Transverse colon (tissue), 4 donors: ENCODE measurements at regions not wholly inside any gene's neighbourhood (a gene's known extent, or its start where the extent isn't known, plus 50 kb on each side); places are given as distances from the start of the nearest gene placed in this dataset.

Experiments
- DNase-seq: peaks from one replicate; pipeline ENCODE4 v3.0.0-alpha.2; 2019
- H3K27ac ChIP-seq, 4 donors: fragments of 200-600 bp; sonication (generic); 2 replicates each; pipeline ENCODE4 v1.5.1; 2016 to 2018; ENCODE audit warnings: inconsistent platforms in 4 of 4
- H3K27me3 ChIP-seq: fragments of 200-600 bp; sonication (generic); 2 replicates; pipeline ENCODE4 v1.5.1; 2017; ENCODE audit warnings: inconsistent platforms
- H3K36me3 ChIP-seq, 4 donors: fragments of 200-600 bp; sonication (generic); 2 replicates each; pipeline ENCODE4 v1.5.1; 2017 to 2019; ENCODE audit warnings: inconsistent platforms in 4 of 4
- H3K4me1 ChIP-seq, 4 donors: fragments of 200-600 bp; sonication (generic); 2 replicates each; pipeline ENCODE4 v1.5.1; 2017 to 2020; ENCODE audit warnings: inconsistent platforms in 4 of 4
- H3K4me3 ChIP-seq, 4 donors: fragments of 200-600 bp; sonication (generic); 1 replicate in 1 of 4; 2 replicates in 3 of 4; pipeline versions ENCODE4 v1.5.1 to v1.6.1; 2017 to 2019; ENCODE audit warnings: inconsistent platforms in 4 of 4
- H3K9me3 ChIP-seq, 2 donors: fragments of 200-600 bp; sonication (generic); 2 replicates each; pipeline ENCODE4 v1.5.1; 2017 to 2019; ENCODE audit warnings: inconsistent platforms in 2 of 2
- EP300 ChIP-seq: sonication (generic); formaldehyde crosslinking; IDR thresholded peaks from one replicate; pipeline ENCODE4 v1.6.1; 2017; ENCODE audit warnings: antibody characterized with exemption, low read depth
- POLR2A ChIP-seq: fragments of 450-650 bp; IDR thresholded peaks from one replicate; pipeline ENCODE4 v1.6.1; 2016; ENCODE audit warnings: antibody characterized with exemption, mild to moderate bottlenecking, moderate library complexity
- POLR2AphosphoS5 ChIP-seq, 3 donors: sonication (generic); formaldehyde crosslinking; IDR thresholded peaks; one replicate each; pipeline ENCODE4 v1.6.1; 2016; ENCODE audit warnings: antibody characterized with exemption in 3 of 3
- WGBS, 2 donors: methylation state at CpG; one replicate each; pipeline ENCODE4 v1.1.5; 2018; ENCODE audit warnings: low coverage in 1 of 2; 5-methylcytosine and 5-hydroxymethylcytosine counted together
- in situ Hi-C, 4 donors: fragments of 200-750 bp; cut with MboI; loops; one replicate each; pipeline versions ENCODE4 v1.15.0 to v1.15.1; 2017; ENCODE audit warnings: low sequenced_read_pairs in 3 of 4, low pct_ligation_motif_present in 1 of 4, low pct_unique_long_range_greater_than_20kb in 1 of 4
- intact Hi-C: fragments of 100-400 bp; cut with DNase I; formaldehyde crosslinking; loops from one replicate; pipeline ENCODE4 v1.15.1; 2023; ENCODE audit warnings: low total_unique reads
- TF ChIP-seq, protein P1 (sequence below), 5 experiments: fragments of 200-600 bp in 3 of 5; fragments of 450-650 bp in 2 of 5; sonication (generic) in 3 of 5; IDR thresholded peaks; 1 replicate in 2 of 5; 2 replicates in 3 of 5; pipeline ENCODE4 v1.5.1; 2016 to 2017; ENCODE audit warnings: antibody characterized with exemption in 5 of 5, inconsistent platforms in 3 of 5, mild to moderate bottlenecking in 2 of 5, moderate library complexity in 1 of 5

- H3K9me3 ChIP-seq, result no peaks in the 10 kb centered on the region
- H3K27me3 ChIP-seq, result no peaks in the 10 kb centered on the region
- no peak for DNase-seq
- H3K36me3 ChIP-seq, result no peaks in the 10 kb centered on the region
- H3K27ac ChIP-seq, result no peak overlapping the region
- H3K4me1 ChIP-seq, result no peaks in the 10 kb centered on the region
- no peak overlapping the region for H3K4me3 ChIP-seq
- TF ChIP-seq POLR2A, result no peak
- no peak for TF ChIP-seq POLR2AphosphoS5 (IDR thresholded peaks at IDR 0.05)
- TF ChIP-seq EP300, result no peak
- TF ChIP-seq, protein P1, sequence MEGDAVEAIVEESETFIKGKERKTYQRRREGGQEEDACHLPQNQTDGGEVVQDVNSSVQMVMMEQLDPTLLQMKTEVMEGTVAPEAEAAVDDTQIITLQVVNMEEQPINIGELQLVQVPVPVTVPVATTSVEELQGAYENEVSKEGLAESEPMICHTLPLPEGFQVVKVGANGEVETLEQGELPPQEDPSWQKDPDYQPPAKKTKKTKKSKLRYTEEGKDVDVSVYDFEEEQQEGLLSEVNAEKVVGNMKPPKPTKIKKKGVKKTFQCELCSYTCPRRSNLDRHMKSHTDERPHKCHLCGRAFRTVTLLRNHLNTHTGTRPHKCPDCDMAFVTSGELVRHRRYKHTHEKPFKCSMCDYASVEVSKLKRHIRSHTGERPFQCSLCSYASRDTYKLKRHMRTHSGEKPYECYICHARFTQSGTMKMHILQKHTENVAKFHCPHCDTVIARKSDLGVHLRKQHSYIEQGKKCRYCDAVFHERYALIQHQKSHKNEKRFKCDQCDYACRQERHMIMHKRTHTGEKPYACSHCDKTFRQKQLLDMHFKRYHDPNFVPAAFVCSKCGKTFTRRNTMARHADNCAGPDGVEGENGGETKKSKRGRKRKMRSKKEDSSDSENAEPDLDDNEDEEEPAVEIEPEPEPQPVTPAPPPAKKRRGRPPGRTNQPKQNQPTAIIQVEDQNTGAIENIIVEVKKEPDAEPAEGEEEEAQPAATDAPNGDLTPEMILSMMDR (IDR thresholded peaks at IDR 0.05), result no peak
- intact Hi-C loops (no loop called here), in situ Hi-C loops (no loop called here)
Observed at GRCh38 chr13:81051873-81052272, 710.9 kb upstream of the SPRY2 start.

GRCh38 chr13:81048026-81048461 lies 707.1 kb upstream of the SPRY2 start:
- intact Hi-C loops, result no loop called here
- in situ Hi-C loops, result no loop called here
- no peaks in the 10 kb centered on the region for H3K4me1 ChIP-seq
- TF ChIP-seq EP300 (no peak), POLR2AphosphoS5 (IDR thresholded peaks at IDR 0.05) (no peak), POLR2A (no peak)
- TF ChIP-seq, protein P1 (IDR thresholded peaks at IDR 0.05), result no peak
- no peak overlapping the region for H3K4me3 ChIP-seq
- no peaks in the 10 kb centered on the region for H3K27me3 ChIP-seq
- H3K9me3 ChIP-seq, result no peaks in the 10 kb centered on the region
- H3K36me3 ChIP-seq, result no peaks in the 10 kb centered on the region
- 55 to 67% methylated on average over 2 to 7 of the region's 7 CpGs for WGBS, 2 donors
- no peak overlapping the region for H3K27ac ChIP-seq
- no peak for DNase-seq

DNA sequence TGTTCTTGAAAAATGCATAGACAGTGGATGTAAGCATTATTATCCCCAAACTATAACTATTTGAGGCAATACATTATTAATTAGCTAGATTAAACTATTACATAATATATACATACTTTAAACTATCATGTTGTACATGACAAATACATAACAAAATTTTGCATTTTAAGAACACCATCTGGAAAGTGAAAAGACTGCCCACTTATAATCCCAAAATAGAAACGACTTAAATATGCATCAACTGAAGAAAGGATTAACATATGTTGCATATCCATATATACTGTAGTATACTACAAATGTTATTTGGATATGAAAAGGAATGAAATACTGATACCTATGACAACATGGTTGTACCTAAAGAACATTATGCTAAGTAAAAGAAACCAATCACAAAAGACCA lies 700.8 kb upstream of the SPRY2 start:
- intact Hi-C loops, result no loop called here
- TF ChIP-seq, protein P1 (IDR thresholded peaks at IDR 0.05), result no peak
- no peak for TF ChIP-seq EP300
- no peak for TF ChIP-seq POLR2A
- TF ChIP-seq POLR2AphosphoS5 (IDR thresholded peaks at IDR 0.05), result no peak
- DNase-seq, result no peak
- no peaks in the 10 kb centered on the region for H3K36me3 ChIP-seq
- WGBS, 2 donors, result 29 to 58% methylated on average over 1 of the region's 1 CpG
- H3K4me3 ChIP-seq, result no peak overlapping the region
- H3K27me3 ChIP-seq, result no peaks in the 10 kb centered on the region
- in situ Hi-C loops, result no loop called here
- H3K9me3 ChIP-seq, result peaks cover 0 to 3% of the 10 kb centered on the region in 2 donors
- no peak overlapping the region for H3K27ac ChIP-seq
- no peaks in the 10 kb centered on the region for H3K4me1 ChIP-seq

DNA sequence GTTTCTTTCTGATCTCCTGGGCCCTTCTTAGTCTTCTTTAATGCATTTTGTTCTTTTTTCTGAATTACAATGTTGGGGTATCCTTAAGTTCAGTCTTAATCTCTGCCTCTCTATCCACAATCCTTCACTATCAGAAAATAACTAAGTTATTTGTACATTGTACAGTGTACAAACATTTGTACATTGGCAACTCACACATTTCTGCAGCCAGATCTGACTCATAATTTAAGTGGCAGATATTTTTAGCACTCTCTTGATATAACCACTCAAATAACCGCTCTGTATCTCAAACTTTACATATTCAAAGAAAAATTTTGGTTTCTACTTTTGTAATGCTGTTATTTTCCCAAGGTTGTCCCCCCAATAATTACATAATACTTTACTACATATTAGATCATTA lies 691.1 kb upstream of the SPRY2 start:
- H3K27ac ChIP-seq, result no peak overlapping the region
- intact Hi-C loops, result no loop called here
- no peaks in the 10 kb centered on the region for H3K4me1 ChIP-seq
- no peaks in the 10 kb centered on the region for H3K36me3 ChIP-seq
- TF ChIP-seq EP300, result no peak
- TF ChIP-seq POLR2AphosphoS5 (IDR thresholded peaks at IDR 0.05), result no peak
- TF ChIP-seq, protein P1 (IDR thresholded peaks at IDR 0.05), result no peak
- no peak for TF ChIP-seq POLR2A
- no peaks in the 10 kb centered on the region for H3K9me3 ChIP-seq
- H3K4me3 ChIP-seq, result no peak overlapping the region
- 55 to 71% methylated on average over 1 of the region's 1 CpG for WGBS, 2 donors
- DNase-seq, result no peak
- H3K27me3 ChIP-seq, result no peaks in the 10 kb centered on the region
- in situ Hi-C loops, result no loop called here
